ENCODE measurements at regions not wholly inside any gene's neighbourhood (a gene's known extent, or its start where the extent isn't known, plus 50 kb on each side); places are given as distances from the start of the nearest gene placed in this dataset.

GRCh38 chr7:136189506-136189998 is 212.4 kb upstream of the MTPN start:
- Histone ChIP-seq H3K27me3 (ENCODE audit: insufficient read depth, low read length) (no peaks in the 10 kb centered on the region), H3K4me1 (ENCODE audit: insufficient read depth, low read length) (no peaks in the 10 kb centered on the region; the same call in 1 of the 2 replicates), H3K9ac (ENCODE audit: low read depth, low read length) (no peak overlapping the region), H3K27ac (ENCODE audit: low read length) (no peak overlapping the region), H3K4me3 (ENCODE audit: low read length) (no peak overlapping the region), H3K9me3 (ENCODE audit: insufficient read depth, low read depth, low read length) (no peaks in the 10 kb centered on the region), H3K36me3 (ENCODE audit: insufficient read depth, low read depth, low read length) (no peaks in the 10 kb centered on the region)

- no peaks in the 10 kb centered on the region; the same call in 1 of the 2 replicates for H3K4me1 ChIP-seq (ENCODE audit: insufficient read depth, low read length)
- no peaks in the 10 kb centered on the region for H3K9me3 ChIP-seq (ENCODE audit: insufficient read depth, low read depth, low read length)
- no peak overlapping the region for H3K4me3 ChIP-seq (ENCODE audit: low read length)
- no peak overlapping the region for H3K9ac ChIP-seq (ENCODE audit: low read depth, low read length)
- no peak overlapping the region for H3K27ac ChIP-seq (ENCODE audit: low read length)
- H3K36me3 ChIP-seq (ENCODE audit: insufficient read depth, low read depth, low read length): no peaks in the 10 kb centered on the region
- no peaks in the 10 kb centered on the region for H3K27me3 ChIP-seq (ENCODE audit: insufficient read depth, low read length)
Observed at GRCh38 chr7:136186281-136186680, 209.1 kb upstream of the MTPN start.

- Histone ChIP-seq H3K4me3 (ENCODE audit: low read length) (no peak overlapping the region), H3K9me3 (ENCODE audit: insufficient read depth, low read depth, low read length) (no peaks in the 10 kb centered on the region), H3K36me3 (ENCODE audit: insufficient read depth, low read depth, low read length) (no peaks in the 10 kb centered on the region), H3K9ac (ENCODE audit: low read depth, low read length) (no peak overlapping the region), H3K4me1 (ENCODE audit: insufficient read depth, low read length) (no peaks in the 10 kb centered on the region; the same call in 1 of the 2 replicates), H3K27me3 (ENCODE audit: insufficient read depth, low read length) (no peaks in the 10 kb centered on the region), H3K27ac (ENCODE audit: low read length) (no peak overlapping the region)
Observed at GRCh38 chr7:136184719-136185118, 207.6 kb upstream of the MTPN start.

- H3K36me3 ChIP-seq (ENCODE audit: insufficient read depth, low read depth, low read length): no peaks in the 10 kb centered on the region
- no peak overlapping the region for H3K27ac ChIP-seq (ENCODE audit: low read length)
- H3K27me3 ChIP-seq (ENCODE audit: insufficient read depth, low read length): no peaks in the 10 kb centered on the region
- H3K4me3 ChIP-seq (ENCODE audit: low read length): no peak overlapping the region
- no peaks in the 10 kb centered on the region for H3K9me3 ChIP-seq (ENCODE audit: insufficient read depth, low read depth, low read length)
- H3K4me1 ChIP-seq (ENCODE audit: insufficient read depth, low read length): no peaks in the 10 kb centered on the region
- H3K9ac ChIP-seq (ENCODE audit: low read depth, low read length): no peak overlapping the region
Observed at GRCh38 chr7:136183981-136184380, 206.8 kb upstream of the MTPN start.

- Histone ChIP-seq H3K4me3 (ENCODE audit: low read length) (no peak overlapping the region), H3K27ac (ENCODE audit: low read length) (no peak overlapping the region), H3K9ac (ENCODE audit: low read depth, low read length) (no peak overlapping the region), H3K27me3 (ENCODE audit: insufficient read depth, low read length) (no peaks in the 10 kb centered on the region), H3K4me1 (ENCODE audit: insufficient read depth, low read length) (no peaks in the 10 kb centered on the region), H3K36me3 (ENCODE audit: insufficient read depth, low read depth, low read length) (no peaks in the 10 kb centered on the region), H3K9me3 (ENCODE audit: insufficient read depth, low read depth, low read length) (no peaks in the 10 kb centered on the region)
Observed at GRCh38 chr7:136180984-136181383, 203.8 kb upstream of the MTPN start.

DNA sequence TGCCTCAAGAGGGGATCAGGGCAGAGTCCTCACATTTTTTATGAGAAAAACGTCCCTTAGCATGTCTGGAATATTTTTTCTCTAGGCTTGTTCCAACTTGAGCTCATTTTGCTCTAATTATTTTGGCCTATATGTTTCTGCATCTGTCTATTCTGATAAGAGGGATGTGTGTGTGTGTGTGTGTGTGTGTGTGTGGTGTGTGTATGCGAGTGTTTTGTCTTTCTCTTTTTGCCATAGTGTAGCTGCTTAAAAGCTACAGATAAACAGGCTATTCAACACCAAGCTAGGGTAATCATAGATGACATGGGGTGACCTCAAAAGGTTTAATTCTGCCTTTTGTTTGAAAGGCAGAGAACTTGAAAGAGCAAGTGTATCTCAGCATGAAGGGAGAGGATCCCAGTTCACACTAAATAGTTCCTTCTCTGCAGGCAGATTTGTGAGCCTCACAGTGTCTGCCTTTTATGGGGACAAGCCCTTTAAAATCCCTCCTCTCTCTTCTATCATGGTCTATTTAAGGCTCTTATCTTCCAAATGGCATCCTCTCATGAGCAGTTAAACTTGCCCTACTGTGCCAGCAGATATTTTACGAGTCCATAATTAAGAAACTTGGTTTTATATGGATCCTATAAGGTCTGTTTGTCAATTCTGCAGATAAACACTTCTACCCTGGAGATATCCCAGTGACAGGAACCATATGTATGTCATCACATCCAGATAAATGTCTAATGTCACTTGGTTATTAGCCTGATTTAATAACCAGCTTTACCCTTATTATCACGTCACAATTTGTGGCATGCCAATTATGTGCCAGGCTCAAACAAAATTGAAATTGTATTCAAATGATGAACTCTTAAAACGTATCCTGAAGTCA is 202.9 kb upstream of the MTPN start:
- no peaks in the 10 kb centered on the region for H3K27me3 ChIP-seq (ENCODE audit: insufficient read depth, low read length)
- H3K36me3 ChIP-seq (ENCODE audit: insufficient read depth, low read depth, low read length): no peaks in the 10 kb centered on the region
- no peak overlapping the region for H3K27ac ChIP-seq (ENCODE audit: low read length)
- H3K4me1 ChIP-seq (ENCODE audit: insufficient read depth, low read length): no peaks in the 10 kb centered on the region
- H3K9ac ChIP-seq (ENCODE audit: low read depth, low read length): no peak overlapping the region
- H3K4me3 ChIP-seq (ENCODE audit: low read length): no peak overlapping the region
- H3K9me3 ChIP-seq (ENCODE audit: insufficient read depth, low read depth, low read length): no peaks in the 10 kb centered on the region

DNA sequence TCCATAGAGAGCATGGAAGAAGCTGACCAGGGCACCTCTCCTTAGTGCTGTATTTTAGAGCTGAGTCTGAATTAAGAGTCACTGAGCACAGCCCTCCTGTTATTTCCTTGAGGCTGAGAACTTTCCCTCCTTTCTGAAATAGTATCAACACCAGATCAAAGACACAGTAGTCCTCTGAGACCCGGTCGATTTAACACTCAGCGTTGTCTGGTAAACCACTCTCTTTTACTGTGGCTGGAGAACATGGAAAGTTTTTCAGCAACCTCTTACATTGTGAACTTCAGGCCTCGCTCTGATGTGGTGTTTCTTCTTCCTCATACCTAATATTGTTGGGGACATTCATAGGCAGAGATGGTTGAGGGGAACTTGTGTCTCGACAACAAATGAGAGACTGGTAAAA is 202.0 kb upstream of the MTPN start:
- Histone ChIP-seq H3K9ac (ENCODE audit: low read depth, low read length) (no peak overlapping the region), H3K4me1 (ENCODE audit: insufficient read depth, low read length) (no peaks in the 10 kb centered on the region), H3K36me3 (ENCODE audit: insufficient read depth, low read depth, low read length) (no peaks in the 10 kb centered on the region), H3K27me3 (ENCODE audit: insufficient read depth, low read length) (no peaks in the 10 kb centered on the region), H3K4me3 (ENCODE audit: low read length) (no peak overlapping the region), H3K9me3 (ENCODE audit: insufficient read depth, low read depth, low read length) (no peaks in the 10 kb centered on the region), H3K27ac (ENCODE audit: low read length) (no peak overlapping the region)

GRCh38 chr7:136174477-136175125 is 197.4 kb upstream of the MTPN start:
- Histone ChIP-seq H3K9ac (ENCODE audit: low read depth, low read length) (no peak overlapping the region), H3K4me3 (ENCODE audit: low read length) (no peak overlapping the region), H3K36me3 (ENCODE audit: insufficient read depth, low read depth, low read length) (no peaks in the 10 kb centered on the region), H3K9me3 (ENCODE audit: insufficient read depth, low read depth, low read length) (no peaks in the 10 kb centered on the region; the same call in 1 of the 2 replicates), H3K4me1 (ENCODE audit: insufficient read depth, low read length) (no peaks in the 10 kb centered on the region), H3K27me3 (ENCODE audit: insufficient read depth, low read length) (no peaks in the 10 kb centered on the region), H3K27ac (ENCODE audit: low read length) (no peak overlapping the region)

DNA sequence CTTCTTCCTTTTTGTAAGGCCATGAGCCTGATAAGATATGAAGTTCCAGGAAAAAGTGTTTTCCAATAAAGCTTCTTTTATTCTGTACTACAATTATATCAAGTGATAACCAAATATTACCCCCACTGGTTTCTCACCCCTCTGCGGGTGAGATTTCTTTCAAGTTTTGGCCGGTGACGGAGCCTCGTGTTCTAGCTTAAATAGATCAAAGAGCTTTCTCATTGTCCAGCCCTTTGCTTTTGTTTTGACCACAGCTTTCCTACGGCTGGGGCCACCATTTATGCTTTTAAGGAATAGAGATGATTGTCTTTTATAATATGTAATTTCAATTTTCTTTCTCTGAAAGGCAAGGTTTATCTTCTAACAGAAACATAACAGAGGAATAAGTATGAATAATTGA is 196.7 kb upstream of the MTPN start:
- H3K9ac ChIP-seq (ENCODE audit: low read depth, low read length): no peak overlapping the region
- H3K4me1 ChIP-seq (ENCODE audit: insufficient read depth, low read length): no peaks in the 10 kb centered on the region
- H3K4me3 ChIP-seq (ENCODE audit: low read length): no peak overlapping the region

GRCh38 chr7:136171233-136171632 is 194.1 kb upstream of the MTPN start:
- H3K27me3 ChIP-seq (ENCODE audit: insufficient read depth, low read length): no peaks in the 10 kb centered on the region
- H3K36me3 ChIP-seq (ENCODE audit: insufficient read depth, low read depth, low read length): no peaks in the 10 kb centered on the region
- no peak overlapping the region for H3K9ac ChIP-seq (ENCODE audit: low read depth, low read length)
- no peak overlapping the region for H3K27ac ChIP-seq (ENCODE audit: low read length)
- no peak overlapping the region for H3K4me3 ChIP-seq (ENCODE audit: low read length)
- H3K9me3 ChIP-seq (ENCODE audit: insufficient read depth, low read depth, low read length): no peaks in the 10 kb centered on the region; the same call in 1 of the 2 replicates
- no peaks in the 10 kb centered on the region for H3K4me1 ChIP-seq (ENCODE audit: insufficient read depth, low read length)

More for the DNA sequence above, 196.7 kb upstream of the MTPN start:
- Histone ChIP-seq H3K27ac (ENCODE audit: low read length) (no peak overlapping the region), H3K36me3 (ENCODE audit: insufficient read depth, low read depth, low read length) (no peaks in the 10 kb centered on the region), H3K9me3 (ENCODE audit: insufficient read depth, low read depth, low read length) (no peaks in the 10 kb centered on the region; the same call in 1 of the 2 replicates), H3K27me3 (ENCODE audit: insufficient read depth, low read length) (no peaks in the 10 kb centered on the region)

DNA sequence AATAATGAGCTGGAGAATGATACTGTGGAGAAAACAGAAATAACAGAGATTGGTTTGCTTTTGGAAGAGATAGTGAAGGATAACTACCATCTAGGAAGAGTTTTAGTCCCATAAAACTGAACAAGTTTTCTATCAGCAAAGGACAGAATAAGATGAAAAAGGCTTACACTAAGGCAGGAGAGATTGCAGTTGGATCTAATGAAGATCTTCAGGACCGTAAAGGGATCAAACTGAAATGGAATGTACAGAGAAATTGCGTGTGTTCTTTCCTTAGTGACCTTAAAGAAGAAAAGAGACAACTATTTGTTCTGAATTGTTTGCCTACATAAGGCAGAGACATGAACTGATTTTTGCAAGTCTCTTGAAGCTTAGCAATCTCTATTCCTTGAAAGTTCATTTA is 191.7 kb upstream of the MTPN start:
- Histone ChIP-seq H3K4me1 (ENCODE audit: insufficient read depth, low read length) (no peaks in the 10 kb centered on the region), H3K27me3 (ENCODE audit: insufficient read depth, low read length) (no peaks in the 10 kb centered on the region), H3K36me3 (ENCODE audit: insufficient read depth, low read depth, low read length) (no peaks in the 10 kb centered on the region), H3K4me3 (ENCODE audit: low read length) (no peak overlapping the region), H3K27ac (ENCODE audit: low read length) (no peak overlapping the region), H3K9ac (ENCODE audit: low read depth, low read length) (no peak overlapping the region), H3K9me3 (ENCODE audit: insufficient read depth, low read depth, low read length) (no peaks in the 10 kb centered on the region; the same call in 1 of the 2 replicates)

- no peak overlapping the region for H3K27ac ChIP-seq (ENCODE audit: low read length)
- no peak overlapping the region for H3K4me3 ChIP-seq (ENCODE audit: low read length)
- H3K9me3 ChIP-seq (ENCODE audit: insufficient read depth, low read depth, low read length): no peaks in the 10 kb centered on the region; the same call in 1 of the 2 replicates
- no peaks in the 10 kb centered on the region for H3K4me1 ChIP-seq (ENCODE audit: insufficient read depth, low read length)
- H3K9ac ChIP-seq (ENCODE audit: low read depth, low read length): no peak overlapping the region
- H3K27me3 ChIP-seq (ENCODE audit: insufficient read depth, low read length): no peaks in the 10 kb centered on the region
- no peaks in the 10 kb centered on the region for H3K36me3 ChIP-seq (ENCODE audit: insufficient read depth, low read depth, low read length)
Observed at GRCh38 chr7:136167991-136168390, 190.8 kb upstream of the MTPN start.

Measured in iPS-20b (cell line).